K562 (cell line): ENCODE measurements at regions not wholly inside any gene's neighbourhood (a gene's known extent, or its start where the extent isn't known, plus 50 kb on each side); places are given as distances from the start of the nearest gene placed in this dataset.

Source experiments
- ATAC-seq: fragments of 200-7000 bp; cut with Tn5 transposase; 3 replicates; pipeline ENCODE4 v1.9.1; 2020; ENCODE audit warnings: moderate library complexity
- BruUV-seq: library from RNA; stranded (reverse); fragments of 400-500 nt; replicated peaks from 2 replicates; lab custom pipeline; 2021; lab: Mats Ljungman, UMichigan
- CTCF ChIA-PET: fragments of 300-600 bp; formaldehyde crosslinking; extraction: SDS; loops from one replicate; lab custom pipeline; 2021; ENCODE audit warnings: low intra/inter-chr PET ratio; lab: Yijun Ruan, JAX
- POLR2A ChIA-PET: fragments of 300-600, 350-650 bp; sonication (Branson Sonifier 250); formaldehyde crosslinking; extraction: SDS; loops from one replicate; lab custom pipeline; 2021; ENCODE audit warnings: antibody characterized with exemption, inconsistent platforms; lab: Yijun Ruan, JAX
- DNase-seq, 4 experiments: peaks; one replicate each; pipeline versions ENCODE4 v3.0.0 to v3.0.0-alpha.2; 2011 to 2018; ENCODE audit warnings: low spot score in 3 of 4, mixed read lengths in 3 of 4; ENCODE audit errors: extremely low read depth in 1 of 4
- FAIRE-seq: peaks from 2 replicates; lab custom pipeline; 2011; peaks lifted over from hg19 to GRCh38; lab: Jason Lieb, UNC
- H2AFZ ChIP-seq: 2 replicates; pipeline ENCODE4 v1.6.0; 2011; ENCODE audit warnings: low read depth, low read length, control low read depth, inconsistent platforms
- H3K27ac ChIP-seq: fragments of 200-600 bp; 3 replicates; pipeline ENCODE4 v1.8.0; 2011; ENCODE audit warnings: low read depth, mild to moderate bottlenecking, control low read depth, inconsistent platforms, low read length, moderate library complexity, mixed read lengths; ENCODE audit errors: extremely low read depth
- H3K27me3 ChIP-seq, 2 experiments: fragments of 300-600 bp in 1 of 2; 2 replicates in 1 of 2; 3 replicates in 1 of 2; pipeline versions ENCODE4 v1.6.0 to v1.8.0; 2011; ENCODE audit warnings: inconsistent platforms in 2 of 2, low read length in 2 of 2, mild to moderate bottlenecking in 1 of 2, mixed read lengths in 1 of 2, moderate library complexity in 1 of 2; ENCODE audit not compliant: control insufficient read depth in 2 of 2, insufficient read depth in 2 of 2
- H3K36me3 ChIP-seq: fragments of 300-600 bp; 3 replicates; pipeline ENCODE4 v1.8.0; 2011; ENCODE audit warnings: mild to moderate bottlenecking, low read length, inconsistent platforms; ENCODE audit not compliant: control insufficient read depth, insufficient read depth
- H3K4me1 ChIP-seq, 2 experiments: fragments of 200-600 bp in 1 of 2; replicated peaks in 1 of 2; 2 replicates in 1 of 2; 3 replicates in 1 of 2; pipeline versions ENCODE4 v1.5.1 to v1.8.0; 2011; ENCODE audit warnings: inconsistent platforms in 2 of 2, low read length in 2 of 2, mild to moderate bottlenecking in 1 of 2, mixed read lengths in 1 of 2, moderate library complexity in 1 of 2; ENCODE audit not compliant: control insufficient read depth in 2 of 2, insufficient read depth in 2 of 2
- H3K4me2 ChIP-seq: 2 replicates; pipeline ENCODE4 v1.6.1; 2011; ENCODE audit warnings: low read length, control low read depth, inconsistent platforms, mixed read lengths; ENCODE audit not compliant: insufficient read depth
- H3K4me3 ChIP-seq: fragments of 200-600 bp; sonication (generic), shearing (Covaris generic); 2 replicates; pipeline ENCODE4 v1.5.1; 2016; ENCODE audit warnings: control low read depth, inconsistent platforms
- H3K79me2 ChIP-seq: fragments of 200-600 bp; 3 replicates; pipeline ENCODE4 v1.8.0; 2011; ENCODE audit warnings: low read length, inconsistent platforms; ENCODE audit not compliant: control insufficient read depth, insufficient read depth
- H3K9ac ChIP-seq, 2 experiments: 2 replicates each; pipeline versions ENCODE4 v1.6.0 to v1.6.1; 2011; ENCODE audit warnings: low read depth in 2 of 2, low read length in 2 of 2, control low read depth in 1 of 2, inconsistent platforms in 1 of 2, mild to moderate bottlenecking in 1 of 2, mixed read lengths in 1 of 2; ENCODE audit not compliant: insufficient read depth in 1 of 2
- H3K9me1 ChIP-seq: one replicate; pipeline ENCODE4 v1.6.0; 2011; ENCODE audit warnings: inconsistent platforms, mild to moderate bottlenecking, low read length, moderate library complexity; ENCODE audit not compliant: control insufficient read depth, insufficient read depth
- H3K9me3 ChIP-seq: replicated peaks from 2 replicates; pipeline ENCODE4 v1.5.1; 2011; ENCODE audit warnings: low read depth, low read length, inconsistent platforms; ENCODE audit not compliant: control insufficient read depth, insufficient read depth
- H4K20me1 ChIP-seq: replicated peaks from 2 replicates; pipeline ENCODE4 v1.6.1; 2011; ENCODE audit warnings: low read length, inconsistent platforms, mixed read lengths; ENCODE audit not compliant: control insufficient read depth, insufficient read depth
- FOXK1 ChIP-seq: sonication (generic); formaldehyde crosslinking; IDR thresholded peaks from 2 replicates; pipeline ENCODE4 v1.8.0; 2022; ENCODE audit warnings: missing genetic modification reagents, mild to moderate bottlenecking, borderline replicate concordance
- GABPB1 ChIP-seq: sonication (generic); formaldehyde crosslinking; IDR thresholded peaks from 2 replicates; pipeline ENCODE4 v1.8.0; 2022; ENCODE audit warnings: mild to moderate bottlenecking, missing genetic modification reagents
- HDAC6 ChIP-seq: IDR thresholded peaks from 2 replicates; pipeline ENCODE4 v1.6.1; 2012; ENCODE audit warnings: low read depth, mild to moderate bottlenecking, control low read depth, inconsistent platforms, low read length, moderate library complexity
- KLF13 ChIP-seq: fragments of 450-650 bp; IDR thresholded peaks from 2 replicates; pipeline ENCODE4 v1.6.1; 2016; ENCODE audit warnings: missing genetic modification characterization, low read depth, mild to moderate bottlenecking, missing compliant biosample characterization, moderate library complexity, borderline replicate concordance
- TAF15 ChIP-seq: fragments of 200-400 bp; formaldehyde crosslinking; IDR thresholded peaks from 2 replicates; pipeline ENCODE4 v1.6.1; 2017; ENCODE audit warnings: mild to moderate bottlenecking, low read depth, low read length, moderate library complexity
- TOE1 ChIP-seq, 2 experiments: fragments of 450-650 bp in 1 of 2; sonication (generic) in 1 of 2; formaldehyde crosslinking in 1 of 2; IDR thresholded peaks; 2 replicates each; pipeline versions ENCODE4 v1.7.1 to v1.8.0; 2016 to 2022; ENCODE audit warnings: borderline replicate concordance in 2 of 2, mild to moderate bottlenecking in 2 of 2, antibody characterized with exemption in 1 of 2, inconsistent platforms in 1 of 2, low read depth in 1 of 2, missing genetic modification reagents in 1 of 2, moderate library complexity in 1 of 2
- ZNF79 ChIP-seq: fragments of 250-450 bp; sonication (Bioruptor Pico); IDR thresholded peaks from 2 replicates; pipeline ENCODE4 v1.4.0; 2020; ENCODE audit warnings: low read depth, mild to moderate bottlenecking, moderate library complexity
- WGBS: fragments of 100-300 bp; shearing (Covaris generic); methylation state at CpG from one replicate; pipeline ENCODE4 v1.1.6; 2016; ENCODE audit warnings: low coverage, mixed read lengths; ENCODE audit not compliant: insufficient coverage; ENCODE audit errors: missing lambda C conversion rate; 5-methylcytosine and 5-hydroxymethylcytosine counted together
- in situ Hi-C: fragments of 300-500 bp; cut with MboI; formaldehyde crosslinking; loops from 4 replicates; pipeline ENCODE4 v1.15.0; 2018; ENCODE audit warnings: inconsistent platforms, mixed read lengths
- intact Hi-C: fragments of 100-400 bp; cut with micrococcal nuclease; formaldehyde crosslinking; loops from 2 replicates; pipeline ENCODE4 v1.14.2; 2022

DNA sequence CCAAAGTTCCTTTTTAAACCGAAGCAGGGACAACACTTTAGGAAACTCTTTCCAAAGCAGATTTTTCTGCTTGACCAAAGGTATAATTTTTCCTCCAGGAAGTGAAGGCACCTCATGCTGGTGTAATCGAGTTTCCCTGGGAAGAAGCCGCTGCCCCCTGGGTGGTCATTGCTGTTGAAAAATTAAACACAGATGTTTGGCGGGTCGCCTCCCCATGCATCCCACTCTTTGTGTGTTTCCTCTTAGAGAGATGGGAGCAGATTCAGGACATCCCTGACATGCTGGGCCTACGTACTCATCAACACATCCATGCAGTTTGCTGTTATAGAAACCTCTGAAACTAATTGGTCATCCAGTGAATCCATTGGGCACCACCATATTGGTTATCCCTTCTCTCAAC is 179.2 kb upstream of the HCCS start:
- Histone ChIP-seq H3K79me2 (no peaks in the 10 kb centered on the region), H3K9ac (no peak overlapping the region), H2AFZ (no peak overlapping the region), H3K4me2 (no peak overlapping the region), H3K36me3 (no peaks in the 10 kb centered on the region), H3K4me3 (no peak overlapping the region), H3K27me3 (no peaks in the 10 kb centered on the region), H3K9me3 (no peaks in the 10 kb centered on the region), H3K4me1 (no peaks in the 10 kb centered on the region)
- BruUV-seq, result no TSS peak
- in situ Hi-C loops (no loop called here), intact Hi-C loops (no loop called here)
- 2% methylated on average over 5 of the region's 6 CpGs for WGBS
- DNase-seq (no peak), ATAC-seq (no peak)
- TF ChIP-seq TOE1 (IDR thresholded peaks at IDR 0.05; ENCODE audit: borderline replicate concordance), result no peak
- no peak for TF ChIP-seq TOE1 (CRISPR knock-in tag; IDR thresholded peaks at IDR 0.05; ENCODE audit: borderline replicate concordance, low read depth)
- no peak for TF ChIP-seq GABPB1 (CRISPR knock-in tag)
- no peak for TF ChIP-seq TAF15
- TF ChIP-seq KLF13 (tag), result no peak
- no peak for TF ChIP-seq ZNF79
- no peak for TF ChIP-seq HDAC6
- TF ChIP-seq FOXK1 (CRISPR knock-in tag), result no peak
- TF ChIP-seq, all 486 proteins: peak for 0
- no peak overlapping the region for H3K27ac ChIP-seq
- no peaks in the 10 kb centered on the region for H4K20me1 ChIP-seq
- POLR2A ChIA-PET, result no interaction called here
- CTCF ChIA-PET, result no interaction called here
- no peaks in the 10 kb centered on the region for H3K9me1 ChIP-seq
- FAIRE-seq, result no peak
